Vagina (tissue), 2 donors: ENCODE measurements at regions not wholly inside any gene's neighbourhood (a gene's known extent, or its start where the extent isn't known, plus 50 kb on each side); places are given as distances from the start of the nearest gene placed in this dataset.

ENCODE experiments used
- POLR2A ChIP-seq, 2 donors: fragments of 450-650 bp; IDR thresholded peaks; one replicate each; pipeline ENCODE4 v1.6.1; 2017; ENCODE audit warnings: antibody characterized with exemption in 2 of 2, mild to moderate bottlenecking in 2 of 2, moderate library complexity in 2 of 2
- POLR2AphosphoS5 ChIP-seq, 2 donors: sonication (generic); formaldehyde crosslinking; IDR thresholded peaks; one replicate each; pipeline ENCODE4 v1.9.0; 2017; ENCODE audit warnings: antibody characterized with exemption in 2 of 2, mild to moderate bottlenecking in 2 of 2, low read depth in 1 of 2; ENCODE audit not compliant: insufficient read depth in 1 of 2
- TF ChIP-seq, protein P1 (sequence below), 3 experiments: fragments of 450-650 bp in 2 of 3; fragments of 200-600 bp in 1 of 3; sonication (generic) in 1 of 3; IDR thresholded peaks; one replicate each; pipeline ENCODE4 v1.5.1; 2017 to 2019; ENCODE audit warnings: antibody characterized with exemption in 3 of 3, mild to moderate bottlenecking in 2 of 3, moderate library complexity in 2 of 3

- TF ChIP-seq, protein P1, sequence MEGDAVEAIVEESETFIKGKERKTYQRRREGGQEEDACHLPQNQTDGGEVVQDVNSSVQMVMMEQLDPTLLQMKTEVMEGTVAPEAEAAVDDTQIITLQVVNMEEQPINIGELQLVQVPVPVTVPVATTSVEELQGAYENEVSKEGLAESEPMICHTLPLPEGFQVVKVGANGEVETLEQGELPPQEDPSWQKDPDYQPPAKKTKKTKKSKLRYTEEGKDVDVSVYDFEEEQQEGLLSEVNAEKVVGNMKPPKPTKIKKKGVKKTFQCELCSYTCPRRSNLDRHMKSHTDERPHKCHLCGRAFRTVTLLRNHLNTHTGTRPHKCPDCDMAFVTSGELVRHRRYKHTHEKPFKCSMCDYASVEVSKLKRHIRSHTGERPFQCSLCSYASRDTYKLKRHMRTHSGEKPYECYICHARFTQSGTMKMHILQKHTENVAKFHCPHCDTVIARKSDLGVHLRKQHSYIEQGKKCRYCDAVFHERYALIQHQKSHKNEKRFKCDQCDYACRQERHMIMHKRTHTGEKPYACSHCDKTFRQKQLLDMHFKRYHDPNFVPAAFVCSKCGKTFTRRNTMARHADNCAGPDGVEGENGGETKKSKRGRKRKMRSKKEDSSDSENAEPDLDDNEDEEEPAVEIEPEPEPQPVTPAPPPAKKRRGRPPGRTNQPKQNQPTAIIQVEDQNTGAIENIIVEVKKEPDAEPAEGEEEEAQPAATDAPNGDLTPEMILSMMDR (IDR thresholded peaks at IDR 0.05): no peak
- TF ChIP-seq POLR2A (IDR thresholded peaks at IDR 0.05) (no peak), POLR2AphosphoS5 (IDR thresholded peaks at IDR 0.05; ENCODE audit: insufficient read depth in 1 of 2, low read depth in 1 of 2) (no peak)
Observed at GRCh38 chr5:2818936-2819335, 67.5 kb upstream of the IRX2 start.
